EL (cell line): ENCODE measurements at regions not wholly inside any gene's neighbourhood (a gene's known extent, or its start where the extent isn't known, plus 50 kb on each side); places are given as distances from the start of the nearest gene placed in this dataset.
"Not testable (repeated sequence)": the region's sequence is repeated elsewhere in the genome, so short reads cannot be mapped to it uniquely, and the experiment has no call there.

ENCODE experiments used
- DNase-seq: peaks from one replicate; pipeline ENCODE4 v3.0.0-alpha.2; 2016

DNA sequence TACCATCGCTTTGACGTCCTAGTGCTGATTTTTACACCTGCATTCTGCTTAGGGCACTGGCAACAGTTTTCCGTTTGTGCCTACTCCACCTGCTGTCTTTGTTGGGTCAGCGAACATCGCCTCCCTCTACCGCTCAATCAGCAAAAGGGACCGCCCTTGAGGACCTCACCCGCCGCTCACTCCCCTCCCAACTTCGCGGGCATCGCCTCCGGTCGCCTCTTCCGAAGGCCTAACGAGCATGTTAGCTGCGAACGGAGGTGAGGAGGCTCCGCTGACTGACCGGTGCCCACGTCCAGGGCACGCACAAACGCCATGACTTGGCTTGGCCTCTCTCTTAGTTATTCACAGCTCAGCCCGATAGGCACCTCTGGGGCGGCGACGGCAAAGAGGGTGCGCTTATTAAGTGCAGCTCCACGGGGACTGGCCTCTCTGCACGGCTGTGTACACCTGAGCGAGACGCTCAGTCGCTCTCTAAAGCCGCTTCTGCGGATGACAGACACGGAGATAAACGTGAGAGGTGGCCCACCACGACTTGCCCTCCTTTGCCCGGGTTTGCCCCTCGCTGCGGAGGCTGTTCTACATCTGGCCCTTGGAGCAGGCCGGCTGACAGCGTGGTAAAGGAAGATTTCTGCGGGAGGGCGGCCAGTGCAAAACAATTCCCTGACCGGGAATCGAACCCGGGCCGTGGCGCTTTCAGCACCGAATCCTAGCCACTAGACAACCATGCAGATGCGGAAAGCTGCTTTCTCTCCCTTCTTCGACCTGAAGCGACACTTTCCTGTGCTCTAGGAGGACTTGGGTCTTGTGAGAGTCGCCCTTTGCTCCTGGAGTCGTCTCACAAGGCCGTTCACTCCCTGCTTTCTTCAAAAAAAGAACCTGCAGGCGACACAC lies 81.6 kb upstream of the FCGR1A start:
- DNase-seq, result not testable (repeated sequence)

DNA sequence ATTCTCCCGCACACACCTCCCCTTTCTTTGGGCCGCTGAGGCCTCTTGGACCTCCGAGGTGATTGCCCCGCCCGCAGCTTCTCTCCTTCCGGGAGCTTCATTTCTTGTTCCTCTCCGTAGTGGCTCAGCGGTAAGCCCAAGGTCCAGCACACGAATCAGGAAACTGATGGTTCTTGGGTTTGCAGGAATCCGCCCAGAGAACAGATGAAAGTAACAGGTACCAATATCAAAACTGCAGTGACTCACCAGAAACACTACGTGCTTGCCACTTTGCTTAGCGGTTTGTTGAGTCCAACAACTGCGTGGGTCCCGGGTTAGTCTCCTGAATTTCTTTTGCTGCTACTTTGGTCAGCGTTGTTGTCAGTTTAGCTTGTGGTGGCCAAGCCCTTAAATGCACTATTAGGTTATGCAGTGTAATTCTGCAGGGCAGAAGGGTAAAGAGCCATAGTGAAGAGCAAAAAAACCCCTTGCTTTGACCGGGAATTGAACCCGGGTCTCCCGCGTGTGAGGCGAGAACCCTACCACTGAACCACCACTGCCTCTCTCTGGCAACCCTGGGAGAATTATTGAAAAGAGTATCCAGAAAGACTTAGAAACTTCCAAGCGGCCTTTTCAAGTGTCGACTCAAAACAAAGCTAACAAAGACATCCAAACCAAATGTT lies 74.2 kb upstream of the FCGR1A start:
- peak; percentile 75 for DNase-seq

DNA sequence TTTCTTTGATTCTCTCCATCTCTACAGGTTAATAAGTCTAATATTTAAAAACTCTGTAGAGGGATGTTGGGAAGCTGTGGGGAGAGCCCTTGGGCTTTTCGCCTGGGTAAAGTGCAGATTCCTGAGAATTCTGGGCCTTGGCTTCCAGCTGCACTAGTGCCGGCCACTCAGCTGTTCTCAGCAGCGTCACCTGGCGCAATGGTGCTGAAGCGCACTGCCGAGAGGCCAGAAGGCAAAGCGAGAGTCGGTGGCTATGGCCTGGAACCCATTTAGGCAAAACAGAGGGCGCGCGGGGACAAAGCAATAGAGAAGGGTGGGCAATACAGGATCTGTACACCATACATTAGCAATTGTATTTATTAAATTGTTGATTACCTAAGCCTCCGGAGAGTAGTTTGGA lies 70.8 kb upstream of the FCGR1A start:
- DNase-seq, result not testable (repeated sequence)

DNA sequence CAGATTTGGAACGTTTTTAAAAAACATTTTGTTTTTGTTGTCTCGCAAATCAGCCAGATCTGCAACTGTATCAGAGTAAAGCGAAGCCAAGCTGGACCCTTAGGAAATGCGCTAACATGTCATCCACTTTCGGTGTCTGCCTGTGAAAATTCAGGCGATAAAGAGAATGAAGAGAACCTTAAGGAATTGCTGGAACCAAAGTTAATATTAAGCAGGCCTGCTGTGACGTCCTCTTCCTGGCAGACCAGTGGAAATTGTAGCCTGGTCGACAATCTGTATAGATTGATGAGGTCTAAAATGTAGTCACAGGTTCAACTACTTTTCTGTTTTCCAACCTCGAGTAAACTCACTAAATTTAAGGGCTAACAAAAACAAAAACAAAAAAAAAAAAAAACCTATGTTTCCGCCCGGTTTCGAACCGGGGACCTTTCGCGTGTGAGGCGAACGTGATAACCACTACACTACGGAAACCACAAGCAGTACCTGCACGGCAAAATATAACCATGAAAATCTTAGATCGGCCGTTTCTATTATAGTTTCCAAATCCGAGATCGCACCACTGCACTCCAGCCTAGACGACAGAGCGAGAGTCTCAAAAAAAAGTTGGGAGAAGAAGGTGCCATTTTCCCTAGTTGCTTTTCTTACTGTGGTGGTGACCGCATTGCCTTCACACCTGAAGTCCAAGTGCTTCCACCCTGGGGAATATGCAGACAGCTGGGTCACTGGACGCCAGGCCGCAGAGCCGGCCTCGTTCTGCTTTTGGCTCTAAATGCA lies 70.2 kb upstream of the FCGR1A start:
- peak; percentile 69 for DNase-seq

DNA sequence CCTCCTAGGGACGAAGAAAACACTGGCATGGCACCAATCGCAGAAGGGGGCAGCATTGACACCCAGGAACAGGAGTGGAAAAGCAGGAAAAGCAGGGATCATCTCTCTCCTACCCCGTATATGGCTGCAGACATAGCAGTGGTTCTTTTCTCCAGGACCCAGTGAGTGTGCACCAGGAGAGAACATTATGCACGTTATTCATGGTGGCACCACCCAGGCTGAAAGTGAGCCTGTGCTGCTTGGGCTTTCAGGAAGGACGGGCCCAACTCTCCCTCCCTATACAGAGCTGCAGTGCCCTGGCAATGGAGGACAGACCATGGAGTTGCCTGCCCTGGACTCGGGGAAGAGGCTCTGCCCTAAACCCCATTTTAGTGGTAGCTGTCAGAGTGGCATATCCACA lies 69.0 kb upstream of the FCGR1A start:
- not testable (repeated sequence) for DNase-seq

DNA sequence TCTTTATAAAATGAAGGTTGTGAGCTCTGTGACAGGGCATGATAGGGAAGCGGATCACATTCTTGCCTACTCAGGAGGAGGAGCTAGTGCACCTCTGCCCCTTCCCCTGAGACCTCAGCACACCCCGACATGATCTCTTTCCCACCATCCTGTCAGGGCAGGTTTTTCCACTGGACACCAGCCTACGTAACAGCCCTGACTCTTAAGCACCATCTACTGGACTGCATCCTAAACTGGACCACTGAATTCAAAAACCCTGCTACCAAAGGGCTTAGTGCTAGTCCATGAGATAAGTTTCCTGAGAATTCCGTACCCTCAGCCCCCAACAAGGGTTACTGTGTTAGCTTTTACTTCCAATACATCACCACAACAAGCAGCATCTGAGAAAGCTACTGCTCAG lies 68.5 kb upstream of the FCGR1A start:
- DNase-seq, result not testable (repeated sequence)

DNA sequence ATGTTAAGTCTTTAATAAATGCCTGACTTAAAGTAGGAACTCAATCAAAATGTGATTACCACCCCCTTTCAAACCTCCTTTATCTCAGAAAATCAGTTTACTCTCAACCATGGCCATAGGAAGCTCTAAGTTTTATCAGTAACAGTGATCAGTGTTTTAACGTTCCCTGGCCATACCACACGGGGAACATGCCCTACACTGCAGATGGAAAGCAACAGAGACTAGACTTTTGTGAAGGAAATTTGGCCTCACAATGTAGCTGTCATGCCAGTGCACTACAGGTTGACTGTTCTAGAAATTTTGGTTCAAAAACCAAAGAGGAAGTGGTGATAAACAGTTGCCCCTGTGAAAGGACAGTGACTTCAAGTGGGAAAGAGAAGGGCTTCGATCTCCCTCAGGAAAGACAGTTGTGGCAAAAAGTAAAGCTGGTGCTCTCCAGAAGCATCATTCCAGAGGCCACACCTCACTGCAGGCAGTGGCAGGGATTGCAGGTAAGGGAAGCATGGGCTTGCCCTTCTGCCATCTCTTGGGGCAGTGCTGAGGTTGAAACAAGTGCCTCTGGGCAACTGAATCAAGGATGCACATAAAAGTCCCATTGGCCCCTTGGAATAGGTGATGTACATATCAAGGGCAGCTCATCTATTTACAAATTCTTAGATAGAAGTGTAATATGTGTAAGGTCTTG lies 57.7 kb upstream of the FCGR1A start:
- DNase-seq, result not testable (repeated sequence)

DNA sequence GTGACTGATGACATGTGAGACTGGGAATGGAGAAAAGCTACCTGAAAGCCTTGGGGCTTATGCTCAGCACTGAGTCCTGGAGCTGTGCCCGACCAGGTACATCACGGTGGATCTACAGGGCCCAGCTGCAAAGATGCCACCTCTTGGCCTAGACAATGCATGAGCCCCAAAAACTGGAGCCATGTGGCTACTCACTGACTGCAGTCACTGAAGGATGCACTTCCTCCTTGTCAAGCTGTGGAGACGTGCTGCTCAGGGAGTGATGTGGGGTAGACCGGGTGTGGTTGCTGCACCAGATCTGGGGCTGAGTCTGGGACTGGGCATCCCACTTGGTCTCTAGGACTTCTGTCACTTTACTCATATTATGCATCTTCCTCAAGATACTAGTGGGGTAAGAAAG lies 55.8 kb upstream of the FCGR1A start:
- DNase-seq, result not testable (repeated sequence)

DNA sequence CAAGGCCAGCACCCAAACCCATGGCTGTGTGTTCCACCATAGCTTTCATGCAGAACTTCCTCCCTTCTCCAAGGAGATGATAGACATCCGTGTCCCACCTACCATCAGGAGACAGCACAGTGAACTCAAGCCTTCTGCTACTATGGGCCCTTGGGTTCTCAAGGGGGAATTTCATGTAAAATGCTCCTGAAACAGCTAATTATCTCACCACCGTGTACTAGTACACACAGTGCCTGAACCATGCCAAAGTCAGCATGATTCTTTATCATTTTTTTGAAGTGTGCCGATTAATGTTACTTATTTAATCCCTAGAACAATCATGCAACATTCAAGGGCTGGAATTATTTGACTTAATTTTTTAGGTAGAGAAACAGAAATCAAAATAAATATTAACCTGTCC lies 53.9 kb upstream of the FCGR1A start:
- DNase-seq, result not testable (repeated sequence)
